Mesendoderm (in vitro differentiated cells): ENCODE measurements at regions not wholly inside any gene's neighbourhood (a gene's known extent, or its start where the extent isn't known, plus 50 kb on each side); places are given as distances from the start of the nearest gene placed in this dataset.

Source experiments
- DNase-seq: peaks from one replicate; pipeline ENCODE4 v3.0.0; 2013
- H2AK5ac ChIP-seq: 2 replicates; pipeline ENCODE4 v1.6.1; 2013; ENCODE audit warnings: low read length, inconsistent platforms
- H2BK120ac ChIP-seq: 2 replicates; pipeline ENCODE4 v1.6.1; 2013; ENCODE audit warnings: low read depth, mild to moderate bottlenecking, low read length, moderate library complexity, mixed read lengths
- H2BK15ac ChIP-seq: replicated peaks from 2 replicates; pipeline ENCODE4 v1.6.1; 2013; ENCODE audit warnings: low read depth, mild to moderate bottlenecking, moderate library complexity
- H2BK5ac ChIP-seq: 2 replicates; pipeline ENCODE4 v1.6.1; 2013; ENCODE audit warnings: low read length, inconsistent platforms
- H3K18ac ChIP-seq: 2 replicates; pipeline ENCODE4 v1.6.1; 2013; ENCODE audit warnings: mild to moderate bottlenecking, low read length, mixed read lengths
- H3K23ac ChIP-seq: one replicate; pipeline ENCODE4 v1.6.1; 2013; ENCODE audit warnings: low read length
- H3K27ac ChIP-seq: 2 replicates; pipeline ENCODE4 v1.5.1; 2013; ENCODE audit warnings: low read depth, mild to moderate bottlenecking, inconsistent platforms, low read length, moderate library complexity
- H3K27me3 ChIP-seq: 2 replicates; pipeline ENCODE4 v1.6.1; 2013; ENCODE audit warnings: low read length, control low read depth, mild to moderate bottlenecking, inconsistent platforms; ENCODE audit not compliant: insufficient read depth, poor library complexity
- H3K36me3 ChIP-seq: 2 replicates; pipeline ENCODE4 v1.6.1; 2013; ENCODE audit warnings: low read length, inconsistent platforms; ENCODE audit not compliant: control insufficient read depth, insufficient read depth
- H3K4ac ChIP-seq: one replicate; pipeline ENCODE4 v1.6.1; 2013; ENCODE audit warnings: low read depth, mild to moderate bottlenecking, low read length, moderate library complexity
- H3K4me1 ChIP-seq: 2 replicates; pipeline ENCODE4 v1.6.1; 2013; ENCODE audit warnings: low read depth, low read length, inconsistent platforms; ENCODE audit not compliant: control insufficient read depth
- H3K4me2 ChIP-seq: 2 replicates; pipeline ENCODE4 v1.6.1; 2013; ENCODE audit warnings: low read length
- H3K4me3 ChIP-seq: 2 replicates; pipeline ENCODE4 v1.5.1; 2013; ENCODE audit warnings: mild to moderate bottlenecking, low read length
- H3K56ac ChIP-seq: one replicate; pipeline ENCODE4 v1.6.1; 2013; ENCODE audit warnings: low read length
- H3K79me1 ChIP-seq: 2 replicates; pipeline ENCODE4 v1.6.1; 2013; ENCODE audit warnings: low read length, inconsistent platforms
- H3K79me2 ChIP-seq: 2 replicates; pipeline ENCODE4 v1.6.1; 2013; ENCODE audit warnings: mild to moderate bottlenecking, low read length; ENCODE audit not compliant: control insufficient read depth, insufficient read depth
- H3K9ac ChIP-seq: 2 replicates; pipeline ENCODE4 v1.6.1; 2013; ENCODE audit warnings: low read length, inconsistent platforms
- H4K5ac ChIP-seq: one replicate; pipeline ENCODE4 v1.6.1; 2013; ENCODE audit warnings: low read length
- H4K8ac ChIP-seq: one replicate; pipeline ENCODE4 v1.6.1; 2013; ENCODE audit warnings: low read depth, mild to moderate bottlenecking, control low read depth, low read length, moderate library complexity
- WGBS: extraction: QIAGEN DNeasy Blood & Tissue Kit; methylation state at CpG from one replicate; pipeline ENCODE4 v1.1.7; 2013; ENCODE audit warnings: low lambda C conversion rate, missing lambda C conversion rate; ENCODE audit not compliant: insufficient coverage; ENCODE audit errors: extremely low coverage; 5-methylcytosine and 5-hydroxymethylcytosine counted together

DNA sequence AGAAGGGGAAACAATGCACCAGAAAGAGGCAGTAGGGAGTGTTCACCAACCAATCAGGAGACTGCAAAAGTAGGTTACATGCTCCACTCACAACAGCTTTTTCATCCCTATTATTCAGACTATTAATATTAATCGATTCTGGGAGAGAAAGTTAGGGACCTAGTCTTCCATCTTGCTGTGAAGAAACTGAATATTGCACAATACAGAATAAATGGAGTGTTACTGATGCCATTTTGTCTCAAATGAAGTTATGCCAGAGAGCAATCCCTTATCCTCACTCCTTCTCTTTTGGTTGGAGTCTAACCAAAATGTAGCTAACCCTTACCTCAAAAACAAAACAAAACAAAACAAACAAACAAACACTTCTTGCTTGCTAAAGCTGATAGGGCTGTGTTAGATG lies 1120.9 kb upstream of the GYPC start:
- no peak for DNase-seq
- no peaks in the 10 kb centered on the region for H3K4me1 ChIP-seq
- H3K27me3 ChIP-seq: no peaks in the 10 kb centered on the region
- no peak overlapping the region for H3K4me2 ChIP-seq
- H3K36me3 ChIP-seq: no peaks in the 10 kb centered on the region
- H3K18ac ChIP-seq: no peak overlapping the region
- H3K56ac ChIP-seq: no peak overlapping the region
- H2BK15ac ChIP-seq: no peak overlapping the region
- WGBS: no CpG with 5 or more reads among the region's 1 CpG
- H3K9ac ChIP-seq: no peak overlapping the region
- no peak overlapping the region for H4K8ac ChIP-seq
- no peak overlapping the region for H3K27ac ChIP-seq
- H3K79me2 ChIP-seq: no peaks in the 10 kb centered on the region
- H4K5ac ChIP-seq: no peak overlapping the region
- no peak overlapping the region for H2AK5ac ChIP-seq
- H2BK5ac ChIP-seq: no peak overlapping the region
- H3K79me1 ChIP-seq: no peaks in the 10 kb centered on the region
- H3K4me3 ChIP-seq: no peak overlapping the region
- no peak overlapping the region for H2BK120ac ChIP-seq
- H3K23ac ChIP-seq: no peak overlapping the region
- H3K4ac ChIP-seq: no peak overlapping the region

DNA sequence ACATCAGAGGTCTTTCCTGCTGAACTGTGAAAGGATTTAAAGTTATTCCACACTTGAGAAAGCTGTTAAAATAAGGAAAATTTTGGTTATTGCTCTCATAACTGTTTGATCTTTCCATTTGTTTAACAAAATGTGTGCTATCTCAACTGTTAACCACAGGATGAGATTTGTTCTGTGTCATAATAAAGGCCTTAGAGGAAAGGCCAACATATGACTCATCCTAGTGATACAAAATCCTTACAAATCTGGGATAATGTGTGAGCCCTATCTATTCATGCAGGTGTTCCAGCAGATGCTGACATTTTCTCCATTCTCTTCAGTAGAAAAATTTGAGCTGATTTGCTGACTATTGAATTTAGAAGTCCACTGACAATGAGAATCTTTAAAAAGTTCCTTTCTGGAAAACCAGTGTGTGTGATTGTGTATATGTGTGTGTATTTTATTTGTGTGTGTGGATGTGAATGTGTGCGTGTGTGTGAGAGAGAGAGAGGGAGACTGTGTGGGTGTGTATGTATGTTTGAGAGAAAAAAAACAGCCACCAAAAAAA lies 1111.9 kb upstream of the GYPC start:
- Histone ChIP-seq H3K4me2 (no peak overlapping the region), H3K4me1 (no peaks in the 10 kb centered on the region), H2BK15ac (no peak overlapping the region), H3K79me2 (no peaks in the 10 kb centered on the region), H3K36me3 (no peaks in the 10 kb centered on the region), H4K8ac (no peak overlapping the region), H2BK120ac (no peak overlapping the region), H3K18ac (no peak overlapping the region), H3K56ac (no peak overlapping the region), H3K4ac (no peak overlapping the region), H3K23ac (no peak overlapping the region), H3K27ac (no peak overlapping the region), H2AK5ac (no peak overlapping the region), H2BK5ac (no peak overlapping the region), H3K79me1 (no peaks in the 10 kb centered on the region), H3K9ac (no peak overlapping the region), H3K27me3 (no peaks in the 10 kb centered on the region), H4K5ac (no peak overlapping the region), H3K4me3 (no peak overlapping the region)
- WGBS: 100% methylated on average over 1 of the region's 1 CpG
- no peak for DNase-seq

DNA sequence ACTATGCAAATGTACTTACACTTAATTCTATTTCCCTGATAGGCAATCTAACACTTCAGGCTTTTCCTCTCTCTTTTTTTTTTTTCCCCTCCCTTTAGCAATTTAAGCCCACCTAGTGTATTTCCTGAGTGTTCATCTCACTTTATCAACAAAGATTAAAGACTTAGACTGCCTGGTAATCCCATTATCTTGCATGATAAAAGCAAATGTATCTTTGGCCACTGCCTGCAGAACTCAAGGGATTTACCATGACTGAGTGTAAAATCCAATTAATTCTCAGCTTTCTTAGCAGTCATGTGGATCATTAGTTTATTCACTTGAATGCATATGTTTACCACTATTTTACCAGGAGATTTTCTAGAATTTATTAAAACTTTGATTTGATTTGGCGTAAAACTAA lies 1102.2 kb upstream of the GYPC start:
- Histone ChIP-seq H2BK120ac (no peak overlapping the region), H3K18ac (no peak overlapping the region), H3K36me3 (no peaks in the 10 kb centered on the region), H3K4ac (no peak overlapping the region), H3K4me2 (no peak overlapping the region), H3K79me2 (no peaks in the 10 kb centered on the region), H3K27me3 (no peaks in the 10 kb centered on the region), H3K27ac (no peak overlapping the region), H3K23ac (no peak overlapping the region), H4K5ac (no peak overlapping the region), H4K8ac (no peak overlapping the region), H3K4me3 (no peak overlapping the region), H2BK15ac (no peak overlapping the region), H3K4me1 (no peaks in the 10 kb centered on the region), H3K56ac (no peak overlapping the region), H3K79me1 (no peaks in the 10 kb centered on the region), H3K9ac (no peak overlapping the region), H2BK5ac (no peak overlapping the region), H2AK5ac (no peak overlapping the region)
- WGBS: no CpG with 5 or more reads among the region's 1 CpG
- peak; percentile 73 for DNase-seq

DNA sequence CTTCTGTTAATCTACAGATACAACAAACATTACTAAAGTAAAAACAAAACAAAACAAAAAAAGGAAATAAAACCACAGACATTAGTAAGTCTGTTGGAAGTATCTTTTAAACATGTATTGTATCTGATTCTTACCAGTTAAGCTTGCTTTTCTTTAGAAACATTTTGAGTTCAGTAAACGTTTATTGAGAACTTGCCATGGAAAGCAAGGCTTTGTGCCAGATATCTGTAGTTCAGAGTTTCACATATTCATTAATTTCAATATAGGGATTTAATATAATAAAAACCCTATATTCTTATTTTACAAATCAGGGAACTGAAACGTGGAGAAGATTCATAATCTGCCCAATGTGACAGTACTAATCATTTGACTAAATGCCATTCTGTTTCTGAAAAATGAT lies 1101.0 kb upstream of the GYPC start:
- H3K36me3 ChIP-seq: no peaks in the 10 kb centered on the region
- H2BK120ac ChIP-seq: no peak overlapping the region
- H3K4me1 ChIP-seq: no peaks in the 10 kb centered on the region
- H3K56ac ChIP-seq: no peak overlapping the region
- no peak overlapping the region for H3K4me2 ChIP-seq
- H3K79me1 ChIP-seq: no peaks in the 10 kb centered on the region
- H2AK5ac ChIP-seq: no peak overlapping the region
- DNase-seq: no peak
- no peak overlapping the region for H4K5ac ChIP-seq
- no peak overlapping the region for H3K9ac ChIP-seq
- H4K8ac ChIP-seq: no peak overlapping the region
- H2BK15ac ChIP-seq: no peak overlapping the region
- H3K27ac ChIP-seq: no peak overlapping the region
- H3K18ac ChIP-seq: no peak overlapping the region
- H3K4me3 ChIP-seq: no peak overlapping the region
- WGBS: no CpG with 5 or more reads among the region's 2 CpGs
- H2BK5ac ChIP-seq: no peak overlapping the region
- H3K79me2 ChIP-seq: no peaks in the 10 kb centered on the region
- H3K23ac ChIP-seq: no peak overlapping the region
- no peak overlapping the region for H3K4ac ChIP-seq
- no peaks in the 10 kb centered on the region for H3K27me3 ChIP-seq

DNA sequence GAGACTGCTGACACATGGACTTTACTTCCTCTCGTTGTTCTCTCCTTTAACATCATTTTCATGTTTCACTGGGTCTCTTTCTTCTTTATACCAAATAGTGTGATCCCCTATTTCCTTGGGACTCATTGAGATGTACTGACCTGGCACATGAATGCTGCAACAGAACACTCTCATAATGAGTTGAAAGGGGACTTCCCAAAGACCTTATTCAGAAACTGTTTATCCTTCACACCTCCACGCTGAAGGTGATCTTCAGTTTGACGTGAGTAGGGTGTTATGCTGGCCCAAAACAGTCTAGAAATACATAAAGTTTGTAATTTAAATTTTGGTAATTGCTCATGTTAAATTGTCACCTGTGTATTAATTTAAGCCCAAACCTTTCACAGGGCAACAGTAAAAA lies 1096.8 kb upstream of the GYPC start:
- Histone ChIP-seq H3K27ac (no peak overlapping the region), H2BK5ac (no peak overlapping the region), H3K36me3 (no peaks in the 10 kb centered on the region), H3K4me1 (no peaks in the 10 kb centered on the region), H3K27me3 (no peaks in the 10 kb centered on the region), H2BK15ac (no peak overlapping the region), H2AK5ac (no peak overlapping the region), H3K4me3 (no peak overlapping the region), H3K9ac (no peak overlapping the region), H4K8ac (no peak overlapping the region), H3K4me2 (no peak overlapping the region), H3K23ac (no peak overlapping the region), H2BK120ac (no peak overlapping the region), H4K5ac (no peak overlapping the region), H3K79me1 (no peaks in the 10 kb centered on the region), H3K79me2 (no peaks in the 10 kb centered on the region), H3K18ac (no peak overlapping the region), H3K56ac (no peak overlapping the region), H3K4ac (no peak overlapping the region)
- no peak for DNase-seq
- WGBS: no CpG with 5 or more reads among the region's 3 CpGs

DNA sequence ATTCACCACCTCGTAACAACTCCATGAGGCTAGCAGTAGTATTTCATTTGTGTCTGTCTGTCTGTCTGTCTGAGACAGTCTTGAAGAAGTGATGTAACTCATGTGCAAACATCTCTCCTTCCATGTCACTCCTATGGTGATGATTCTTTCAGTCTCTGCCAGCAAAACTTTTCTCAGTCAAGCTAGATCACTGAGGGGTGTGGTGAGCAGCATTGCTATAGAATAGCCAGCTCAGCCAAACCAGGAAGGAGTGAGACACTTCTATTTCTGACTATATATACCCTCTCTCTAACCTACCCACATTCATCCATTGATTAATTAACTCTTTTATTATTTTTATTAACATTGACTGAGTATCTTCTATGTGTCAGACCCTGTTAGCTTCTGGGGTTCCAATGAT lies 1095.1 kb upstream of the GYPC start:
- Histone ChIP-seq H3K79me2 (no peaks in the 10 kb centered on the region), H3K9ac (no peak overlapping the region), H3K56ac (no peak overlapping the region), H3K4ac (no peak overlapping the region), H3K4me1 (no peaks in the 10 kb centered on the region), H3K4me2 (no peak overlapping the region), H3K36me3 (no peaks in the 10 kb centered on the region), H3K27me3 (no peaks in the 10 kb centered on the region), H4K8ac (no peak overlapping the region), H4K5ac (no peak overlapping the region), H3K79me1 (no peaks in the 10 kb centered on the region), H3K18ac (no peak overlapping the region), H2AK5ac (no peak overlapping the region), H3K27ac (no peak overlapping the region), H3K23ac (no peak overlapping the region), H2BK120ac (no peak overlapping the region), H3K4me3 (no peak overlapping the region), H2BK15ac (no peak overlapping the region), H2BK5ac (no peak overlapping the region)
- DNase-seq: no peak
- WGBS: no CpG with 5 or more reads among the region's 1 CpG
